Lower lobe of right lung (tissue), 2 donors: ENCODE measurements at regions not wholly inside any gene's neighbourhood (a gene's known extent, or its start where the extent isn't known, plus 50 kb on each side); places are given as distances from the start of the nearest gene placed in this dataset.

Experiments
- ATAC-seq, 2 donors: fragments of 200-7000 bp; cut with Tn5 transposase; one replicate each; pipeline ENCODE4 v1.9.1; 2020 to 2022; ENCODE audit warnings: mild to moderate bottlenecking in 2 of 2, moderate library complexity in 2 of 2
- DNase-seq: peaks from one replicate; pipeline ENCODE4 v3.0.0-alpha.2; 2020
- H3K27ac ChIP-seq: fragments of 200-600 bp; one replicate; pipeline ENCODE4 v1.8.0; 2022
- H3K27me3 ChIP-seq: fragments of 200-600 bp; one replicate; pipeline ENCODE4 v1.8.0; 2022; ENCODE audit warnings: low read depth
- H3K36me3 ChIP-seq: fragments of 200-600 bp; one replicate; pipeline ENCODE4 v1.8.0; 2022; ENCODE audit warnings: mild to moderate bottlenecking
- H3K4me1 ChIP-seq: fragments of 200-600 bp; one replicate; pipeline ENCODE4 v1.8.0; 2022
- H3K4me3 ChIP-seq: fragments of 200-600 bp; one replicate; pipeline ENCODE4 v1.8.0; 2022; ENCODE audit warnings: mild to moderate bottlenecking
- H3K9me3 ChIP-seq: fragments of 200-600 bp; one replicate; pipeline ENCODE4 v1.8.0; 2022
- CTCF ChIP-seq: fragments of 200-600 bp; IDR thresholded peaks from one replicate; pipeline ENCODE4 v1.8.0; 2022; ENCODE audit warnings: antibody characterized with exemption, mild to moderate bottlenecking
- intact Hi-C: fragments of 100-400 bp; cut with DNase I; formaldehyde crosslinking; loops from one replicate; pipeline ENCODE4 v1.11.0; 2022
- donor health status: DM: no; HTN: yes; CAD: no; lungs with severe emphysema.

- TF ChIP-seq CTCF: no peak
These were observed 60.9 kb downstream of the ZFP36L2 start for GRCh38 chr2:43165378-43166069.

GRCh38 chr2:43164686-43165085 lies 61.7 kb downstream of the ZFP36L2 start:
- H3K27me3 ChIP-seq: no peaks in the 10 kb centered on the region
- no peak overlapping the region for H3K27ac ChIP-seq
- H3K4me1 ChIP-seq: peaks cover 33% of the 10 kb centered on the region
- no peak for DNase-seq
- intact Hi-C loops: no loop called here
- H3K9me3 ChIP-seq: no peaks in the 10 kb centered on the region
- no peak overlapping the region for H3K4me3 ChIP-seq
- ATAC-seq: no peak
- H3K36me3 ChIP-seq: no peaks in the 10 kb centered on the region
- TF ChIP-seq CTCF: no peak

More at GRCh38 chr2:43165378-43166069, 60.9 kb downstream of the ZFP36L2 start:
- H3K4me3 ChIP-seq: no peak overlapping the region
- no peak overlapping the region for H3K27ac ChIP-seq
- no peak for ATAC-seq
- intact Hi-C loops: no loop called here
- H3K27me3 ChIP-seq: no peaks in the 10 kb centered on the region
- H3K4me1 ChIP-seq: peaks cover 34% of the 10 kb centered on the region
- DNase-seq: no peak
- no peaks in the 10 kb centered on the region for H3K36me3 ChIP-seq
- H3K9me3 ChIP-seq: no peaks in the 10 kb centered on the region

- intact Hi-C loops: no loop called here
- no peaks in the 10 kb centered on the region for H3K36me3 ChIP-seq
- H3K9me3 ChIP-seq: no peaks in the 10 kb centered on the region
- ATAC-seq (no peak), DNase-seq (no peak)
- H3K27ac ChIP-seq: no peak overlapping the region
- TF ChIP-seq CTCF: no peak
- H3K4me3 ChIP-seq: no peak overlapping the region
- no peaks in the 10 kb centered on the region for H3K27me3 ChIP-seq
- H3K4me1 ChIP-seq: peaks cover 34% of the 10 kb centered on the region
These were observed 62.7 kb downstream of the ZFP36L2 start for GRCh38 chr2:43163584-43164270.

- no peak for TF ChIP-seq CTCF
- Histone ChIP-seq H3K4me1 (peaks cover 34% of the 10 kb centered on the region), H3K27me3 (no peaks in the 10 kb centered on the region), H3K4me3 (no peak overlapping the region), H3K27ac (no peak overlapping the region), H3K36me3 (no peaks in the 10 kb centered on the region), H3K9me3 (no peaks in the 10 kb centered on the region)
- DNase-seq (no peak), ATAC-seq (no peak)
- intact Hi-C loops: no loop called here
These were observed 64.0 kb downstream of the ZFP36L2 start for GRCh38 chr2:43162511-43162776.

- TF ChIP-seq CTCF: no peak
- H3K9me3 ChIP-seq: no peaks in the 10 kb centered on the region
- peaks cover 33% of the 10 kb centered on the region for H3K4me1 ChIP-seq
- no peaks in the 10 kb centered on the region for H3K36me3 ChIP-seq
- H3K27me3 ChIP-seq: no peaks in the 10 kb centered on the region
- H3K27ac ChIP-seq: no peak overlapping the region
- ATAC-seq (no peak), DNase-seq (no peak)
- intact Hi-C loops: no loop called here
- no peak overlapping the region for H3K4me3 ChIP-seq
These were observed 64.5 kb downstream of the ZFP36L2 start for GRCh38 chr2:43161650-43162510.
